ENCODE measurements at regions not wholly inside any gene's neighbourhood (a gene's known extent, or its start where the extent isn't known, plus 50 kb on each side); places are given as distances from the start of the nearest gene placed in this dataset.

DNA sequence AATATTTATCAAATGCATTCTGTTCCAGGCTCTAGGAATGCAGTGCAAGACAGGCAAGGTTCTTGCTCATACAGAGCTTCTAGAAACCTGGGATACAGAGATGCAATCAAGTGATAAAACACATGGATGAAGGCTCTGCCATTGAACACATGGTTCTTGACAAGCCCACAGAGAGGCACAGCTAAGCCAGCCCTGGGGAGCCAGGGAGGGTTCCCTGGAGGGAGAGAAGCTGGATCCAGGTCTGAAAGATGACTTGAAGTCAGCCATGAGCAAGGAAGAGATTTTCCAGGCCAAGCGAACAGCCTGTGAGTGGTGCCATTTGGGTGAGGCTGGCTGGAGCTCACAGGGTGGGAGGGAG is 66.2 kb downstream of the IRF2BPL start:
- no peak for TF ChIP-seq CTCF (IDR thresholded peaks at IDR 0.05)
- no peak for TF ChIP-seq EZH2 (IDR thresholded peaks at IDR 0.05; ENCODE audit: borderline replicate concordance, insufficient read depth, low read depth, low read length, poor library complexity, severe bottlenecking)
